SK-N-MC (cell line): ENCODE measurements at regions not wholly inside any gene's neighbourhood (a gene's known extent, or its start where the extent isn't known, plus 50 kb on each side); places are given as distances from the start of the nearest gene placed in this dataset.

Source experiments
- DNase-seq: peaks from one replicate; pipeline ENCODE4 v3.0.0-alpha.2; 2011; ENCODE audit warnings: low read depth, low spot score
- H3K27ac ChIP-seq: fragments of 200-600 bp; sonication (generic); 2 replicates; pipeline ENCODE4 v1.5.1; 2016; ENCODE audit warnings: mixed run types
- H3K36me3 ChIP-seq: fragments of 200-600 bp; sonication (generic); 2 replicates; pipeline ENCODE4 v1.6.1; 2017; ENCODE audit warnings: antibody characterized with exemption, low read length, mixed read lengths; ENCODE audit not compliant: insufficient read depth
- H3K4me3 ChIP-seq: fragments of 200-600 bp; sonication (generic); 2 replicates; pipeline ENCODE4 v1.5.1; 2016
- H3K9ac ChIP-seq: fragments of 200-600 bp; sonication (generic); 2 replicates; pipeline ENCODE4 v1.8.0; 2017; ENCODE audit warnings: mixed run types, mixed read lengths; ENCODE audit not compliant: insufficient read length
- H3K9me3 ChIP-seq: fragments of 200-600 bp; sonication (generic); 2 replicates; pipeline ENCODE4 v1.6.1; 2017; ENCODE audit warnings: low read depth, mild to moderate bottlenecking, antibody characterized with exemption, low read length, moderate library complexity, mixed read lengths
- EZH2 ChIP-seq: fragments of 200-600 bp; sonication (generic); IDR thresholded peaks from one replicate; pipeline ENCODE4 v1.6.1; 2017; ENCODE audit warnings: antibody characterized with exemption
- FOXP2 ChIP-seq: optimal IDR thresholded peaks from 2 replicates; pipeline ENCODE3; 2011; ENCODE audit warnings: mild to moderate bottlenecking, moderate library complexity; ENCODE audit not compliant: insufficient read depth; ENCODE audit errors: extremely low read length, control extremely low read depth
- POLR2AphosphoS5 ChIP-seq: IDR thresholded peaks from 2 replicates; pipeline ENCODE4 v1.6.1; 2012; ENCODE audit warnings: mild to moderate bottlenecking, low read depth, low read length, borderline replicate concordance

DNA sequence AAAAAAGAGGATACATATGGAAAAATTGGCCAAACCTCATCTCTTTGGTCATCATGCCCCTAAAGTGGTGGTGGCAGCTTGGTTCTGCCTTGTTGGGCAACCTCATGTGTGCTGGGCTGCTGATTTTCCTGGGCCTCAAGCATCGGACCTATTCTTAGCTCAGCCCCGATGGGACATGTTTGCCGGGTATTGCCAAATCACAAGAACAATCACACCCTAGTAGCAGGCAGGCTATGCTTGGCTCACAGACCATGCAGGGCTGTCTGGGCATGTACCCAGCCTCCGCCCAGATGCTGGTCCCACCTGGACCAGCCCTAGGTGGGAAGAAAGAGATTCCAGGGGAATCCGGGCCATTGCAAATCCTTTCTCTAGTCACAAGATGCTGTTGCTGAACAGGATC, 189.4 kb upstream of the FGGY start:
- Histone ChIP-seq H3K9me3 (no peaks in the 10 kb centered on the region), H3K27ac (no peak overlapping the region), H3K36me3 (no peaks in the 10 kb centered on the region), H3K4me3 (no peak overlapping the region), H3K9ac (no peak overlapping the region)
- TF ChIP-seq EZH2 = no peak
- TF ChIP-seq FOXP2 = no peak
- no peak for TF ChIP-seq POLR2AphosphoS5
- DNase-seq = no peak

DNA sequence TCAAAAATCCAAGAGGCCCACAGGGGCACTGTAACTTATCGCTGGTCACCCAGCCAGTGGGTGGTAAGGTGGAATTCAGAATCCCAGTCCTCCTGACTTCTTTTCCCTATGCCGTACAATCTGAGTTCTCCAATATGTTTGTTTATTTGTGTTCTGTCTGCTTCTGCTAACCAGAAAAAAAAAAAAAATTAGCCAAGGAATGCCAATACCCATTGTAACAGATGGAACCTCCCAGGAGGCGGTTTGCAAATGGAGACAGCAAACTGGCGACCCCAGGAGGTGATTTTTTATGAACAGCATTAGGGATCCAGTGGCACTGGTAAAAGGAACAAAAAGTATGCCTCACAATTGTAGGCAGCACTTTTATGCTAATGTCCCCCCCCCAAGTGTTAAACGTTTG, 189.0 kb upstream of the FGGY start:
- H3K27ac ChIP-seq = no peak overlapping the region
- H3K9ac ChIP-seq = no peak overlapping the region
- H3K36me3 ChIP-seq = no peaks in the 10 kb centered on the region
- TF ChIP-seq FOXP2 (no peak), EZH2 (no peak), POLR2AphosphoS5 (no peak)
- DNase-seq = no peak
- H3K4me3 ChIP-seq = no peak overlapping the region
- no peaks in the 10 kb centered on the region for H3K9me3 ChIP-seq

- H3K36me3 ChIP-seq = no peaks in the 10 kb centered on the region
- H3K4me3 ChIP-seq = no peak overlapping the region
- no peak for DNase-seq
- TF ChIP-seq POLR2AphosphoS5 = no peak
- TF ChIP-seq FOXP2 = no peak
- TF ChIP-seq EZH2 = no peak
- H3K27ac ChIP-seq = no peak overlapping the region
- H3K9ac ChIP-seq = no peak overlapping the region
- no peaks in the 10 kb centered on the region for H3K9me3 ChIP-seq
These were observed 188.2 kb upstream of the FGGY start for GRCh38 chr1:59108481-59109317.

GRCh38 chr1:59110271-59110670, 186.6 kb upstream of the FGGY start:
- no peak overlapping the region for H3K9ac ChIP-seq
- no peak for DNase-seq

DNA sequence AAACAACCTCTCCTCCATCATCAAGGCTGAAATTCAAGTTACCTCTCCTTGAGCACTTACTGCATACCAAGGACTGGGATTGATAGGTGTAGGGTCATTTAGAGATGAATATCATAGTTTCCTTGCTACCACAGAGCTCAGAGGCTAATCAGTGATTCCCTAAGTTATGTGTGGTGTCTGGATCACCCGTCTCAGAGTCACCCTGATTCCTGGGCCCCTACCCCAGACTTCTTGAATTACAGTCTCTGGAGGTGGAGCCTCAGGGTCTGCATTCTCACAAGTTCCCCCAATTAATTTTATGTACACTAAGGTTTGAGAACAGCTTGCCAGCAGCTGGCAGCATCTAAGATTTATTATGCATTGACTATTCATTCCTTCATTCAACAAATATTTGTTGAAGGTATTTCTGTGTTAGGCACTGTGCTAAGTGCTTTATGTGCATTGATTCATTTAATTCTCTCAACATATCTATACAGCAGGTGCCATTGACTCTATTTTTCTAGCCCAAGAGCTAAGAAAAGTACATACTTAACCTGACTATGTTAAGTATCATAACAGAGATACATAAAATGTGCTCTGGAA, 182.9 kb upstream of the FGGY start:
- no peak for DNase-seq
- H3K27ac ChIP-seq = no peak overlapping the region
- no peaks in the 10 kb centered on the region for H3K9me3 ChIP-seq
- no peak for TF ChIP-seq POLR2AphosphoS5
- TF ChIP-seq FOXP2 = no peak
- TF ChIP-seq EZH2 = no peak
- H3K4me3 ChIP-seq = no peak overlapping the region
- no peaks in the 10 kb centered on the region for H3K36me3 ChIP-seq
- no peak overlapping the region for H3K9ac ChIP-seq

More at GRCh38 chr1:59110271-59110670, 186.6 kb upstream of the FGGY start:
- no peak for TF ChIP-seq POLR2AphosphoS5
- no peak for TF ChIP-seq FOXP2
- TF ChIP-seq EZH2 = no peak
- H3K27ac ChIP-seq = no peak overlapping the region
- no peaks in the 10 kb centered on the region for H3K9me3 ChIP-seq
- no peaks in the 10 kb centered on the region for H3K36me3 ChIP-seq
- H3K4me3 ChIP-seq = no peak overlapping the region

DNA sequence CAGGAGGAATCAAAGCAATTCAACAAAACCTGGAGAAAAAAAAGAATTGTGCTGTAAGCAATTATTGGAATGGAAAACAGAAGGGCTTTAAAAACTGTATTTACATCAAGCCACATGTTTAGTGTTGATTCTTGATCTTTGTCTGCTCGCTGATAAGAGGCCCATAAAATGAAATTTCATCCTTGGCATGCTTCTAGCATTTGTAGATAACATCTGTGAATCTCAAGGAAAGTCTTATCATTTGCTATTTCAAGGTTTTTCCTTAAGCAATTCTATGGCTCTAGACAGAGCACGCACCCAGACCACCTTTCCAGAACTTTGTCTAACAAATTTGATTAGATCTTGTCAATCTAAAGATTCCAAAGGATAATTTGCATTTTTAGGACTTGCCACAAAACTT, 181.0 kb upstream of the FGGY start:
- no peak for TF ChIP-seq EZH2
- no peak for TF ChIP-seq POLR2AphosphoS5
- no peak for TF ChIP-seq FOXP2
- no peaks in the 10 kb centered on the region for H3K36me3 ChIP-seq
- H3K27ac ChIP-seq = no peak overlapping the region
- DNase-seq = no peak
- no peak overlapping the region for H3K4me3 ChIP-seq
- no peak overlapping the region for H3K9ac ChIP-seq
- no peaks in the 10 kb centered on the region for H3K9me3 ChIP-seq

GRCh38 chr1:59116920-59117542, 179.9 kb upstream of the FGGY start:
- TF ChIP-seq FOXP2 (no peak), POLR2AphosphoS5 (no peak), EZH2 (no peak)
- no peak overlapping the region for H3K4me3 ChIP-seq
- no peaks in the 10 kb centered on the region for H3K36me3 ChIP-seq
- DNase-seq = no peak
- no peaks in the 10 kb centered on the region for H3K9me3 ChIP-seq
- no peak overlapping the region for H3K9ac ChIP-seq
- H3K27ac ChIP-seq = no peak overlapping the region

GRCh38 chr1:59122527-59122926, 174.4 kb upstream of the FGGY start:
- Histone ChIP-seq H3K9ac (no peak overlapping the region), H3K9me3 (no peaks in the 10 kb centered on the region), H3K36me3 (no peaks in the 10 kb centered on the region), H3K4me3 (no peak overlapping the region), H3K27ac (no peak overlapping the region)
- no peak for TF ChIP-seq POLR2AphosphoS5
- no peak for TF ChIP-seq FOXP2
- TF ChIP-seq EZH2 = no peak
- DNase-seq = no peak
